MG63 (cell line): ENCODE measurements at regions not wholly inside any gene's neighbourhood (a gene's known extent, or its start where the extent isn't known, plus 50 kb on each side); places are given as distances from the start of the nearest gene placed in this dataset.

Experiments used
- DNase-seq: peaks from one replicate; pipeline ENCODE4 v3.0.0-alpha.2; 2020
- H3K27me3 ChIP-seq: fragments of 250-450 bp; sonication (Bioruptor Pico); 2 replicates; pipeline ENCODE4 v1.5.1; 2020; ENCODE audit warnings: mild to moderate bottlenecking, moderate library complexity
- H3K36me3 ChIP-seq: fragments of 250-450 bp; sonication (Bioruptor Pico); 2 replicates; pipeline ENCODE4 v1.5.1; 2020; ENCODE audit warnings: mild to moderate bottlenecking, moderate library complexity
- H3K4me3 ChIP-seq: fragments of 250-450 bp; sonication (Bioruptor Pico); 2 replicates; pipeline ENCODE4 v1.5.1; 2020; ENCODE audit warnings: mild to moderate bottlenecking, moderate library complexity
- H3K9me3 ChIP-seq: fragments of 250-450 bp; sonication (Bioruptor Pico); 2 replicates; pipeline ENCODE4 v1.5.1; 2020; ENCODE audit warnings: mild to moderate bottlenecking, moderate library complexity

DNA sequence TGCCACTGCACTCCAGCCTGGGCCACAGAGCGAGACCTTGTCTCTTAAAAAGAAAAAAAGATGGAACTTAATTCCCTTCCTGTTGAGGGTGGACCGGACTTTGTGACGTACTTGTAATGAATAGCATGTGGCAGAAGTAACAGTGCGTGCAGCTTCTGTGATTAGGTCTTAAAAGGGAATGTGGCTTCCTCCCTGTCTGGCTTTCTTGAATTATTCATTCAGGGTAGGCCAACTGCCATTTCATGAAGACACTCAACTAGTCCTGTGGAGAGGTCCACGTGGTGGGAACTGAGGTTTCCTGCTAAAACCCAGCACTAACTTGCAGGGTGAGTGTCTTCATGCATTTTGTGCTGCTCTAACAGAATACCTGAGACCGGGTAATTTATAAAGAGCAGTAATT is 98.9 kb upstream of the PIAS1 start:
- Histone ChIP-seq H3K27me3 (no peaks in the 10 kb centered on the region; the same call in 1 of the 2 replicates), H3K4me3 (no peak overlapping the region), H3K9me3 (no peaks in the 10 kb centered on the region), H3K36me3 (no peaks in the 10 kb centered on the region)
- DNase-seq = no peak

DNA sequence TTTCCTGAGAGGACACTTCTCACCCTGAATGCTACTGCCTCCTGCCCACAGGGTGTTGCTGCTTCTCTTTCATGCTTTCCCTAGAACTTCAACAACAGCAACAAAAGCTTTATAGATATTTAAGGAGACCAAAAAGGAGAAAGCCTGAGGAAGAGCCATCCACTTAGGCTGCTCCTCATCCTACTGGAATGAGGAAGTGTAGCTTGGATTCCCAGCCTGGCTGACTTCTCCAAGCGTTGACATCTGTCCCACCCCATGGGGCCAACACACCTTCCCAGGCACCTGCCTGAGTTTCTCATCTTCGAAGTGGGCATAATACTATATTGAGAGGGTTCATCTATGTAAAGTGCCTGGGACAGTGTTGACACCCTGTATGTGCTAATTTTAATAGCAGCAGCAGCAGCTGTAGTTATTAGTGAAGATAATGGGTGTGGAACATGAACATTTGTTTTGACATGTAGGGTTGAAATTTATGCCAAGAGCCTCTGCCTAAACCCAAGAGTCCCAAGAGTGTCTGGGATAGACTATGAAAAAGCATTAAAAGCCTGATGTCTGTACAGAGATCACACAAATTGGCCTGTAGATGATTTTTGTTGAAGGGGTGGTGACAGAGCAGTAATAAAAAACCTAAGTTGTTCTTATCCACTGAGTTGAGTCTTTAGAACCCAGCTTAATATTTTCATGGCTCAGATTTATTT is 96.5 kb upstream of the PIAS1 start:
- Histone ChIP-seq H3K4me3 (no peak overlapping the region), H3K27me3 (peaks cover 5% of the 10 kb centered on the region; the same call in 1 of the 2 replicates), H3K9me3 (no peaks in the 10 kb centered on the region)

DNA sequence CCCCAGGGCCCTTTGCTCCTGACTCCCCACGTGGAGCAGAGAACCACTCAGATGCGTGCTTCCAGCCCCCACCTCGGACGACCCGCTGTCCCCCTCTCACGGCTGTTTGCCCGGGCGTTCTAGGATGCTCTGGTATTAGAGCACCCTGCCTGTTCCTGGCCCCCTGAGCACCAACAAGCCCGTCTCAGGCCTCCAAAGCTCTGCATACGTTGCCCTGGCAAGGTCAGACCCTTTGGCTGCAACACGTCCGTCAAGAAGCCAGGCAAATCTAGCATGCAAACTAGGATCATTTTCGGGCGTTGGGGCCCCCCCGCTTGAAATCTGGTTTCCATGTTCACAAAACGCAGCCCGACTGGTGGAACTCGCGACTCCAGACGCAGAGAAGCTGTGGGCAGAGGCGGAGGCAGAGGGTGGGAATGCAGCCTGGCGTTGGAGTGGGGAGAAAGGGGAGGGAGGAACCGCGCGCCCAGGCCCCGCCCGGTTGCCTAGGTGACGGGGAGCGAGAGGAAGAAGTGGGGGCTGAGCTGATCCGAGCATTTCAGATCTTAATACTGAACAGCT is 86.2 kb upstream of the PIAS1 start:
- no peaks in the 10 kb centered on the region for H3K27me3 ChIP-seq
- H3K36me3 ChIP-seq = no peaks in the 10 kb centered on the region
- DNase-seq = peak; percentile 77
- H3K4me3 ChIP-seq = peak overlapping the region; percentile 36
- no peaks in the 10 kb centered on the region for H3K9me3 ChIP-seq

More for the DNA sequence above, 96.5 kb upstream of the PIAS1 start:
- H3K36me3 ChIP-seq = no peaks in the 10 kb centered on the region
- no peak for DNase-seq

DNA sequence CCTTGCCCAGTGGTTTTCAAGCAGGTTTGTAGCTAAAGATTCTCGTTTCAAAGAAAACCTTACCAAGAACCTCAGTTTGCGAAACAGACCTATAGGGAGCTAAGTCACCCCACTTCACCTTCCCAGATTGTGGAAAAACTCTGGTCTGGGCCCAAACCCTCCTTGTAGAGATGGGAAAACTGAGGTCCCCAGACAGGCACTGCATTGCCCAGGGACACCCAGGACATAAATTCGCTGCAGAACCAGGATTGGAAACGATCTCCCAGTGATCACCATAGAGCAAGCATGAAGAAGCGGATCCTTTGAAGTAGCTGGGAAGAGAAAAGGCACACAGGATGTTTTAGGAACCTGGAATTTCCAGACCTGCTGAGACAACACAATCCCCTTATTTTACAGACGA is 85.6 kb upstream of the PIAS1 start:
- Histone ChIP-seq H3K36me3 (no peaks in the 10 kb centered on the region), H3K27me3 (no peaks in the 10 kb centered on the region), H3K4me3 (peak overlapping the region; percentile 36; the same call in 1 of the 2 replicates), H3K9me3 (no peaks in the 10 kb centered on the region)
- DNase-seq = no peak

DNA sequence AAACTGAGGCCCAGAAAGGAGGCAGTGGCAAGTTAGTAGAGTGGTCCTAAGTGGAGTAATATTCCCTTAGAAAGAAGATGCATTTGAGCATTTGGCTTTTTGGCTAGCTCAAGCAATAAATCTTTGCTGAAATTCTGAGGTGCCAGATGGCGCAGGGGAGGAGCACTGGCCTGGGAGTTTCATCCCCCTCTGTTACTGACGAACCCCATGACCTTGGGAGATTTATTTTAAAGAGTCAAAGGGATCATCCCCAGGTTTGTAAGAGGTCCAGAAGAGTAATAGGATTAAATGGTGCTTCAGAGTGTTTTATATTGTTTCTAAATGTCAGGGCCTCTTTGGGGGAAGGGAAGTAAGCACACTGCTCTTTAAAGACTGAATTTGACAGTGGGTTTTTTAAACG is 85.1 kb upstream of the PIAS1 start:
- DNase-seq = no peak
- no peaks in the 10 kb centered on the region for H3K27me3 ChIP-seq
- no peaks in the 10 kb centered on the region for H3K36me3 ChIP-seq
- no peak overlapping the region for H3K4me3 ChIP-seq
- H3K9me3 ChIP-seq = no peaks in the 10 kb centered on the region

DNA sequence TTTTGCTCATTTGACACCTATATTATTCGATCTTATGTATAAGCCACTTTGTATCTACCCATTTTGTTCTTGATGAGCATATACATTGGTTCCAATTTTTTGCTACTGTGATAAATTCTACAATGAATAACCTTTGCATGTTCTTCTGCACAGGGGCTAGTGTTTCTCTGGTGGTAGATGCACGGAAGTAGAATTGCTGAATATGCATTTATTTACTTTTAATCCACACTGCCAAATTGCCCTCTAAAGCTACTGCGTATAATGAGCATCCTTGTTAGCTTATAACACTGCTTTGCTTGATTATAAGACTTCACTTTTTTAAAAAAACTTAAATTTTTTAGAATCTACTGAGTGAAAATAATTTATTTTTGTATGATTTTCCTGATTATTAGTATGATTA is 84.2 kb upstream of the PIAS1 start:
- no peak for DNase-seq
- no peak overlapping the region for H3K4me3 ChIP-seq
- H3K27me3 ChIP-seq = no peaks in the 10 kb centered on the region
- no peaks in the 10 kb centered on the region for H3K9me3 ChIP-seq
- no peaks in the 10 kb centered on the region for H3K36me3 ChIP-seq

DNA sequence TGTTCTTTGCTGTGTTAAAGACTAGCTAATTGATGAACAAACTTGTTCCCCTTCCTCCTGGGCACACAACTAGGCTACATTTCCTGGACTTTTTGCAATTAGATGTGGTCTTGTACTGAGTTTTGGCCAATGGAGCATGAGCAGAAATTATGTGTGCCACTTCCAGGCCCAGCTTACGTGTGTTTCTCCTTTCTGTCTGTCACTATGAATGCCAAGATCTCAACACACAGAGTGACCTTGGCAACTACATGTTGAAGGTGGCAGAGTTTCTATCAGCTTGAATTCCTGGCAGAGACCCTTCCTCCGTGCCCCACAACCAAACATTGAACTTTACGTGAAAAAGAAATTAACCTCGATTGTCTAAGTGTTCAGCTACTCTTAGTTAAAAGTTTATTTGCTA is 81.7 kb upstream of the PIAS1 start:
- Histone ChIP-seq H3K9me3 (peaks cover 4% of the 10 kb centered on the region; the same call in 1 of the 2 replicates), H3K27me3 (no peaks in the 10 kb centered on the region), H3K4me3 (no peak overlapping the region), H3K36me3 (no peaks in the 10 kb centered on the region)
- no peak for DNase-seq

DNA sequence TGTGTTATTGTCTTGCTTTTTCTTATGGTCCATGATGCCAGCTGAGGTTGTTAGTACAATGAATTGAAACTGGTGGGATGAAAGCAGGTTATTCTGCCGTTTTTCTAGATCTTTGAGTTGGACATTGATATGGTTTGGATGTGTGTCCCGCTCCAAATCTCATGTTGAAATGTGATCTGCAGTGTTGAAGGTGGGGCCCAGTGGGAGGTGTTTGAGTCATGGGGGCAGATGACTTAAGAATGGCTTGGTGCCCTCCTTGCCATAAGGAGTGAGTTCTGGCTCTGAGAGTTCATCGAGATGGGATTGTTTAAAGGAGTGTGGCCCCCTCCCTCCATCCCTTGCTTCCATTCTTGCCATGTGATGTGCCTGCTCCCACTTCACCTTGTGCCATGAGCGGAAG is 80.3 kb upstream of the PIAS1 start:
- peaks cover 4% of the 10 kb centered on the region for H3K9me3 ChIP-seq

DNA sequence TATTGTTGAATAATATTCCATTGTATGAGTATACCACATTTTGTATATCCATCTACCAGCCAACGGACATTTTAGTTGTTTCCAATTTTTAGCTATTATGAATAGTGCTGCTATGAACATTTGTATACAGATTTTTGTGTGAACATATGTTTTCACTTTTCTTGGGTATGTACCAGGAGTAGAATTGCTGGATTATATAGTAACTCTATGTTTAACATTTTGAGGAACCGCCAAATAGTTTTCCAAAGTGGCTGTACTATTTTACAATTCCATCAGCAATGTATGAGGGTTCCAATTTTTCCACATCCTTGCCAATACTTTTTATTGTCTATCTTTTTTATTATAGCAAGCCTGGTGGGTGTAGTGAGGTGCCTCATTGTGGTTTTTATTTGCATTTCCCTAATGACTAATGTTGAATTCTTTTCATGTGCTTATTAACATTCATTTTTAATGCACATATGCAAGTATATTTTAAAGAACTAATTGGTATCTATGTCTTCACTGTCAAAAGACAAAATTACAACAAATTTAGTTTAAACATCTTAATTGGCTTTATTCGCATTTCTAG is 77.5 kb upstream of the PIAS1 start:
- Histone ChIP-seq H3K9me3 (peaks cover 4% of the 10 kb centered on the region), H3K4me3 (no peak overlapping the region), H3K27me3 (no peaks in the 10 kb centered on the region), H3K36me3 (no peaks in the 10 kb centered on the region)
- no peak for DNase-seq

More for the DNA sequence above, 80.3 kb upstream of the PIAS1 start:
- Histone ChIP-seq H3K36me3 (no peaks in the 10 kb centered on the region), H3K4me3 (no peak overlapping the region), H3K27me3 (no peaks in the 10 kb centered on the region)
- DNase-seq = peak; percentile 11

DNA sequence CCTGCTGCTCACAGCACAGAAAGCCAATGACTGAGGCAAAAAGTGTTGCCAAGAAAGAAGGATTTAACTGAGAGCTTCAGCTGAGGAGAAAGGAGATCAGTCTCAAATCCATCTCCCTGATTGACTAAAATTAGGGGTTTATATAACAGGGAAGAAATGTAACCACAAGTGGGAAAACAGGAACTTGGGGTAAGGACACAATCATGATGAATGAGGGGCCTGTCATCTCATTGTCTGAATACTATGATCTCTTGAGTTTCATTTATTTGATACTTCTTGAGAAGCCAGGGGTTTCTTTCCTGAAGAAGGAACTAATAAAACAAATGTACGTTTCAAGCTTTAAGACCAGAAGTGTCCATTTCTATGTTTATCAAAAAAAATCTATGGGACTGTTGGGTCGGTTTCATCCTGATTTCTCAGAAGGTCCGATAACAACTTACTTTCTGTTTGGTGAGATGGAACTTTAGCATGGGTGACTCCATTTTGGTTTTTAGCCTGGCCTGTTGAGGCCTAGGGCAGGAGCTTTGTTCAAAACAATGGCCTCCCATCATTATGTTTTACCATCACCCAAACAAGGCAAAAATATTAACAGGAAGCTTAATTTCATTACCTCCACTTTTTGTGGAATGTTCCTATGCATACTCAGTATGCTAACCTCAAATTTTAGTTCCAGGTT is 76.6 kb upstream of the PIAS1 start:
- H3K27me3 ChIP-seq = no peaks in the 10 kb centered on the region
- H3K9me3 ChIP-seq = peaks cover 4% of the 10 kb centered on the region
- H3K4me3 ChIP-seq = no peak overlapping the region
- no peak for DNase-seq
- H3K36me3 ChIP-seq = no peaks in the 10 kb centered on the region

DNA sequence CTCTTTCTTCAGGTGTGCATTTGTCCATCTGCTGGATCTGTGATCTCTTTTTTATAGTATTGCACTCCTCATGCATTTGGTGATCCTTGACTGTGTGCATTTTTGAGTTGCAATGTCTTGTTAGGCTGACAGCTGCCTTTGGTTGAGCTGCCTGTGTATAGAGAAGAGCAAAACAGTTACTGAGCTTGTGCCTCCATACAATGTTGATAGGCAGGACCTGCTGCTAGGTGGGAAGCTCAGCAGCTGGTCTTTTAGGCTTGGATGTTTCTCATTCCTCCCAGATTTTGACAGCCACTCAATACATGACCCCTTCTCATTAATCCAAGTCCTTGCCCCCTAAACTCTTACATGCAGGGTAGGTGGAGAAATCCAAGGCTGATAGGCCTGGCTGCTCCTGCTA is 74.8 kb upstream of the PIAS1 start:
- Histone ChIP-seq H3K9me3 (peaks cover 4% of the 10 kb centered on the region), H3K4me3 (no peak overlapping the region), H3K36me3 (no peaks in the 10 kb centered on the region), H3K27me3 (no peaks in the 10 kb centered on the region)
- DNase-seq = no peak

DNA sequence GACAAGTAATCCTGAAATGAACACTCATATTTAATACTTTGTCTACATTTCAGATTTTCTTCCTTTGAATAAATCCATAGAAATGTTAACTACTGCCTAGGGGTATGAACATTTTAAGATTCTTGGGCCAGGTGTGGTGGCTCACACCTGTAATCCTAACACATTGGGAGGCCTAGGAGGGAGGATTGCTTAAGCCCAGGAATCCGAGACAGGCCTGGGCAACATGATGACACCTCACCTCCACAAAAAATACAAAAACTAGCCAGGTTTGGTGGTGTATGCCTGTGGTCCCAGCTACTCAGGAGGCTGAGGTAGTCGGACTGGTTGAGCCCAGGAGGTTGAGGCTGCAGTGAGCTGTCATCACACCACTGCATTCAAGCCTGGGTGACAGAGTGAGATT is 73.9 kb upstream of the PIAS1 start:
- Histone ChIP-seq H3K9me3 (peaks cover 4% of the 10 kb centered on the region), H3K4me3 (no peak overlapping the region), H3K36me3 (no peaks in the 10 kb centered on the region), H3K27me3 (no peaks in the 10 kb centered on the region)
- no peak for DNase-seq

DNA sequence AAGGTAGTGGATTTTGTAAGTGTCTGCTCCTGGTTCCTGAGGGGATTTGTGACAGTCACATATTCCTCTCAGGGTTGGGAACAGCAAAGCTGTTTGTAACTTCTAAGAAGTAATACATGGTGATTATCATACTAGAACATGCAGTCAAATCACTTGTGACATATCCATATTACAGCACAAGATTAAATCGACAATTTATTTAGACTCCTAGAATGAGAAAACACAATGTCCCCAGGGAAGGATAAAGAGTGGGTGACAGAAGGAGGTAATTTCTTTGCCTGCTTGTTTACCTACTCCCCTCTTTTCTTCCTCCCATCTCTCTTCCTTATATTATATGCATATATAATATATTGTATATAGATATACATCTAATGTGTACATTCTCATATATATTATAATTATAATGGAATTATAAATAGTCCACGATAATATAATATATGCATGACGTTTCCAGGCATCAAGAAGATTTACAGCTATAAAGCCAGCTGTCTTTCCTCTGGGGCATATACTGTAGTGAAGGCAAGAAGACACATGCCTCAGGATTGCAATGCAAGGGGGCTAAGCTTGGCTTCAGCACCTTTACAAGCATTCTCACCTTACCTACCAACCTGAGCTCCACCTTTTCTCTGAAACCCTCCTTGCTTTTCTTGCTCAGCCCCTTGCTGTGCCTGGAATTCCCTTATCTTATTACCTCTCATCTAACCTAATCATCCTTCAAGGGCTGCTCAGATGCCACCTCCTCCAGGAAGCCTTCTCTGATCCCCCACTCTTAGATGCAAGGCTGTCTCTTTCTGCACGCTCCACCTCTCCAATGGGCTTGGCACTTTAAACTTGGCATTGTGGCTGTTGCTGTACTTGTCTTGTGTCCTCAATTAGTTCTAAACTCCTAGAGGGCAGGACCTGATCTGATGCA is 73.1 kb upstream of the PIAS1 start:
- H3K9me3 ChIP-seq = peaks cover 4% of the 10 kb centered on the region
- DNase-seq = no peak
- H3K27me3 ChIP-seq = no peaks in the 10 kb centered on the region
- H3K36me3 ChIP-seq = no peaks in the 10 kb centered on the region
- H3K4me3 ChIP-seq = no peak overlapping the region

DNA sequence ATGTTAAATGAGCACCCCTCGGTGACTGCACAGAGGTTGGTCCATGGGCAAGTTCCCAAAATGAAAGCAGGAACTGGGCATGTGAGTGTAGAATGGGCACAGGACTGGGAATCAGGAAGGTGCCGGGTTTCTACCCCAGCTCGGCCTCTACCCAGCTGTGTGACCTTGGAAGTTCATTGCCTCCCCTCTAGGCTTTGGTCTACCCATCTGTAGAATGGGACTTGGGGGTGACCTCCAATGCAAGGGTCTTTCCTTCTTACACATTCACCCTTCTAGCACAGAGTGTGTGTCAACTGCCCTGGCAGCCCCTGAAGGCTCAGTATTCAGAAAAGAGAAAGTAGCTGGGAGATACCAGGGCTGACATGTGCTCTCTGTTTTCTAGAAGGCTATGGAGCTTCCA is 72.3 kb upstream of the PIAS1 start:
- no peaks in the 10 kb centered on the region for H3K36me3 ChIP-seq
- no peaks in the 10 kb centered on the region; the same call in 1 of the 2 replicates for H3K9me3 ChIP-seq
- 0 out of 2 replicates have a peak, but pooled peaks cover 3% of the 10 kb centered on the region for H3K27me3 ChIP-seq
- no peak for DNase-seq
- H3K4me3 ChIP-seq = no peak overlapping the region

DNA sequence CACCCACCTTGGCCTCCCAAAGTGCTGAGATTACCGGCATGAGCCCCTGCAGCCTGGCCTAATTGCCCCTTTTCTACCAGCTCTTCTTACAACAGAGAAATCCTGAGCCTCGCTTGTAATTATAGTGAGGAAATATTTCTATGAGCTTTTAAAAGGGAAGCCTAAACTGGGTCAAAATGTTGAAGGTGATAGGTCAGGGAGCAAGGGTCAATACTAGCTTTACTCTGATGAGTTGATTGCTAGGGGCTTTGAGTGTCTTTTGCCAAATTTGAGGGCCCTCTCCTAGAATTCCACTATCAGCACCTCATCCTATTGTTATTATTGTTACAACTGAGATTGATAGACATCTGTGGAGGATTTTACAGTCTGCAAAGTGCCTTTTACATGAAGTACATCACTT is 62.4 kb upstream of the PIAS1 start:
- Histone ChIP-seq H3K36me3 (no peaks in the 10 kb centered on the region), H3K9me3 (no peaks in the 10 kb centered on the region), H3K4me3 (no peak overlapping the region), H3K27me3 (peaks cover 6% of the 10 kb centered on the region; the same call in 1 of the 2 replicates)
- DNase-seq = no peak

DNA sequence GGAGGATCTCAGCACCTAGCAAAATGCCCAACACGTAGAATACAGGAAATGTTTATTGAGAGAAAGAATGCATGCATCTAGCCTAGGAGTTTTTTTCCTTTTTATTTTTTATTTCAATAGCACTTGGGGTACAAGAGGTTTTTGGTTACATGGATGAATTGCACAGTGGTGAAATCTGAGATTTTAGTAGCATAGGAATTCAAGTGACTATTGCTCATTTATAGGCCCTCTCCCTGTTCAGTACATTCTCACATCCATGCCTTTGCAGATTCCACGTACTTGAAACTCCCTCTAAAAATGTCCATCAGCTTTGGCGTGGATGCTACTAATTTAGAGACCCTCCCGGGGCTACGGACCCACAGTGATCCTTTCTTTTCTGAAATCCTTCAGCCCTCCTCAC is 61.7 kb upstream of the PIAS1 start:
- H3K4me3 ChIP-seq = no peak overlapping the region
- peaks cover 6% of the 10 kb centered on the region; the same call in 1 of the 2 replicates for H3K27me3 ChIP-seq
- no peaks in the 10 kb centered on the region for H3K9me3 ChIP-seq
- DNase-seq = no peak
- H3K36me3 ChIP-seq = no peaks in the 10 kb centered on the region
